ENCODE measurements at regions not wholly inside any gene's neighbourhood (a gene's known extent, or its start where the extent isn't known, plus 50 kb on each side); places are given as distances from the start of the nearest gene placed in this dataset.

GRCh38 chr3:40925231-40925630, 274.1 kb upstream of the CTNNB1 start:
- H3K4me3 Mint-ChIP-seq: no peak overlapping the region
- Histone ChIP-seq H3K4me3 (no peak overlapping the region), H3K27ac (no peak overlapping the region), H3K9me3 (ENCODE audit: low read depth) (no peaks in the 10 kb centered on the region), H4K20me1 (ENCODE audit: low read depth) (no peaks in the 10 kb centered on the region), H3K4me2 (peak overlapping the region; percentile 28), H3K9ac (no peak overlapping the region), H3F3A (ENCODE audit: low read depth) (no peaks in the 10 kb centered on the region), H3K79me2 (ENCODE audit: low read depth) (no peaks in the 10 kb centered on the region), H3K4me1 (peaks cover 14% of the 10 kb centered on the region), H3K36me3 (no peaks in the 10 kb centered on the region), H2AFZ (replicated peaks) (peak overlapping the region; percentile 0), H3K27me3 (no peaks in the 10 kb centered on the region)
- peak; percentile 34 for DNase-seq (ENCODE audit: low spot score)
- H3K9me3 Mint-ChIP-seq: no peaks in the 10 kb centered on the region
- no peak overlapping the region for H3K27ac Mint-ChIP-seq
- H3K27me3 Mint-ChIP-seq (ENCODE audit: insufficient read depth, low read depth): peaks cover 2% of the 10 kb centered on the region
- peaks cover 14% of the 10 kb centered on the region for H3K4me1 Mint-ChIP-seq
- H3K36me3 Mint-ChIP-seq: no peaks in the 10 kb centered on the region
- TF ChIP-seq EZH2phosphoT487 (IDR thresholded peaks at IDR 0.05) (no peak), CTCF (IDR thresholded peaks at IDR 0.05) (no peak), EZH2 (IDR thresholded peaks at IDR 0.05) (no peak)

GRCh38 chr3:40930131-40930538, 269.2 kb upstream of the CTNNB1 start:
- H3K27ac Mint-ChIP-seq: no peak overlapping the region
- Histone ChIP-seq H3K36me3 (no peaks in the 10 kb centered on the region), H3F3A (ENCODE audit: low read depth) (no peaks in the 10 kb centered on the region), H3K27ac (no peak overlapping the region), H4K20me1 (ENCODE audit: low read depth) (no peaks in the 10 kb centered on the region), H3K4me1 (peaks cover 8% of the 10 kb centered on the region), H3K27me3 (no peaks in the 10 kb centered on the region), H3K79me2 (ENCODE audit: low read depth) (no peaks in the 10 kb centered on the region), H3K4me3 (no peak overlapping the region), H3K9me3 (ENCODE audit: low read depth) (peaks cover 5% of the 10 kb centered on the region), H3K9ac (no peak overlapping the region), H3K4me2 (no peak overlapping the region), H2AFZ (replicated peaks) (no peak overlapping the region)
- H3K4me3 Mint-ChIP-seq: no peak overlapping the region
- H3K36me3 Mint-ChIP-seq: no peaks in the 10 kb centered on the region
- no peak for TF ChIP-seq CTCF (IDR thresholded peaks at IDR 0.05)
- TF ChIP-seq EZH2 (IDR thresholded peaks at IDR 0.05): no peak
- no peak for TF ChIP-seq EZH2phosphoT487 (IDR thresholded peaks at IDR 0.05)
- no peak for DNase-seq (ENCODE audit: low spot score)
- H3K4me1 Mint-ChIP-seq: peaks cover 6% of the 10 kb centered on the region
- H3K27me3 Mint-ChIP-seq (ENCODE audit: insufficient read depth, low read depth): no peaks in the 10 kb centered on the region
- H3K9me3 Mint-ChIP-seq: peaks cover 11% of the 10 kb centered on the region

- TF ChIP-seq EZH2phosphoT487 (IDR thresholded peaks at IDR 0.05) (no peak), CTCF (IDR thresholded peaks at IDR 0.05) (no peak), EZH2 (IDR thresholded peaks at IDR 0.05) (no peak)
- Histone ChIP-seq H3K9me3 (ENCODE audit: low read depth) (peaks cover 5% of the 10 kb centered on the region), H3K27me3 (no peaks in the 10 kb centered on the region), H2AFZ (replicated peaks) (no peak overlapping the region), H3K9ac (no peak overlapping the region), H3K27ac (no peak overlapping the region), H3K79me2 (ENCODE audit: low read depth) (no peaks in the 10 kb centered on the region), H3K4me2 (no peak overlapping the region), H3K4me1 (peaks cover 1% of the 10 kb centered on the region), H3F3A (ENCODE audit: low read depth) (no peaks in the 10 kb centered on the region), H3K36me3 (no peaks in the 10 kb centered on the region), H3K4me3 (no peak overlapping the region), H4K20me1 (ENCODE audit: low read depth) (no peaks in the 10 kb centered on the region)
- Mint-ChIP-seq H3K4me3 (no peak overlapping the region), H3K36me3 (no peaks in the 10 kb centered on the region), H3K27me3 (ENCODE audit: insufficient read depth, low read depth) (no peaks in the 10 kb centered on the region), H3K9me3 (peaks cover 11% of the 10 kb centered on the region), H3K4me1 (peaks cover under 1% of the 10 kb centered on the region), H3K27ac (no peak overlapping the region)
- no peak for DNase-seq (ENCODE audit: low spot score)
Observed at GRCh38 chr3:40930756-40931155, 268.5 kb upstream of the CTNNB1 start.

Measured in neural progenitor cell (in vitro differentiated cells).